Upper lobe of right lung (tissue), 1 donor: ENCODE measurements at regions not wholly inside any gene's neighbourhood (a gene's known extent, or its start where the extent isn't known, plus 50 kb on each side); places are given as distances from the start of the nearest gene placed in this dataset.

ENCODE experiments used
- ATAC-seq: fragments of 200-7000 bp; cut with Tn5 transposase; one replicate; pipeline ENCODE4 v1.9.1; 2020; ENCODE audit warnings: mild to moderate bottlenecking, moderate library complexity
- DNase-seq: peaks from one replicate; pipeline ENCODE4 v3.0.0-alpha.2; 2020
- H3K27ac ChIP-seq: fragments of 200-600 bp; one replicate; pipeline ENCODE4 v1.8.0; 2022
- H3K27me3 ChIP-seq: fragments of 200-600 bp; one replicate; pipeline ENCODE4 v1.8.0; 2022; ENCODE audit warnings: mild to moderate bottlenecking
- H3K36me3 ChIP-seq: fragments of 200-600 bp; one replicate; pipeline ENCODE4 v1.8.0; 2022
- H3K4me1 ChIP-seq: fragments of 200-600 bp; one replicate; pipeline ENCODE4 v1.8.0; 2022
- H3K4me3 ChIP-seq: fragments of 200-600 bp; one replicate; pipeline ENCODE4 v1.8.0; 2022; ENCODE audit warnings: mild to moderate bottlenecking
- H3K9me3 ChIP-seq: fragments of 200-600 bp; one replicate; pipeline ENCODE4 v1.8.0; 2022
- CTCF ChIP-seq: fragments of 200-600 bp; IDR thresholded peaks from one replicate; pipeline ENCODE4 v1.8.0; 2022; ENCODE audit warnings: antibody characterized with exemption
- intact Hi-C: fragments of 100-400 bp; cut with DNase I; formaldehyde crosslinking; loops from one replicate; pipeline ENCODE4 v1.11.0; 2022
- donor health status: DM: no; HTN: yes; CAD: no; lungs with severe emphysema.

- H3K27me3 ChIP-seq, result peaks cover 3% of the 10 kb centered on the region
- ATAC-seq, result no peak
- no peak for TF ChIP-seq CTCF
- no peak for DNase-seq
- no peak overlapping the region for H3K4me3 ChIP-seq
- H3K36me3 ChIP-seq, result no peaks in the 10 kb centered on the region
- H3K4me1 ChIP-seq, result no peaks in the 10 kb centered on the region
- no peaks in the 10 kb centered on the region for H3K9me3 ChIP-seq
- intact Hi-C loops, result no loop called here
- H3K27ac ChIP-seq, result no peak overlapping the region
Observed at GRCh38 chr4:27149541-27150212, 289.0 kb downstream of the STIM2 start.

GRCh38 chr4:27152703-27153102, 292.1 kb downstream of the STIM2 start:
- Histone ChIP-seq H3K4me3 (no peak overlapping the region), H3K9me3 (no peaks in the 10 kb centered on the region), H3K4me1 (no peaks in the 10 kb centered on the region), H3K27ac (no peak overlapping the region), H3K36me3 (no peaks in the 10 kb centered on the region), H3K27me3 (peaks cover 3% of the 10 kb centered on the region)
- ATAC-seq (no peak), DNase-seq (no peak)
- intact Hi-C loops, result no loop called here
- no peak for TF ChIP-seq CTCF

- peaks cover 3% of the 10 kb centered on the region for H3K27me3 ChIP-seq
- H3K36me3 ChIP-seq, result no peaks in the 10 kb centered on the region
- DNase-seq (no peak), ATAC-seq (no peak)
- no peak overlapping the region for H3K27ac ChIP-seq
- H3K4me3 ChIP-seq, result no peak overlapping the region
- H3K9me3 ChIP-seq, result no peaks in the 10 kb centered on the region
- TF ChIP-seq CTCF, result no peak
- no peaks in the 10 kb centered on the region for H3K4me1 ChIP-seq
- intact Hi-C loops, result no loop called here
Observed at GRCh38 chr4:27154706-27155105, 294.1 kb downstream of the STIM2 start.

- intact Hi-C loops, result no loop called here
Observed at GRCh38 chr4:27161191-27161590, 300.6 kb downstream of the STIM2 start.

GRCh38 chr4:27168783-27169182, 308.1 kb downstream of the STIM2 start:
- H3K27ac ChIP-seq, result no peak overlapping the region
- no peak for TF ChIP-seq CTCF
- no peak overlapping the region for H3K4me3 ChIP-seq
- H3K9me3 ChIP-seq, result no peaks in the 10 kb centered on the region
- intact Hi-C loops, result no loop called here
- H3K4me1 ChIP-seq, result no peaks in the 10 kb centered on the region
- H3K36me3 ChIP-seq, result no peaks in the 10 kb centered on the region
- ATAC-seq (no peak), DNase-seq (no peak)
- no peaks in the 10 kb centered on the region for H3K27me3 ChIP-seq

More at GRCh38 chr4:27161191-27161590, 300.6 kb downstream of the STIM2 start:
- H3K36me3 ChIP-seq, result no peaks in the 10 kb centered on the region
- H3K4me1 ChIP-seq, result no peaks in the 10 kb centered on the region
- H3K9me3 ChIP-seq, result no peaks in the 10 kb centered on the region
- no peak for DNase-seq
- no peak for TF ChIP-seq CTCF
- no peaks in the 10 kb centered on the region for H3K27me3 ChIP-seq
- no peak overlapping the region for H3K27ac ChIP-seq
- no peak overlapping the region for H3K4me3 ChIP-seq
- no peak for ATAC-seq

- no peaks in the 10 kb centered on the region for H3K27me3 ChIP-seq
- ATAC-seq (no peak), DNase-seq (no peak)
- H3K27ac ChIP-seq, result no peak overlapping the region
- no peaks in the 10 kb centered on the region for H3K9me3 ChIP-seq
- intact Hi-C loops, result no loop called here
- no peak overlapping the region for H3K4me3 ChIP-seq
- no peak for TF ChIP-seq CTCF
- no peaks in the 10 kb centered on the region for H3K36me3 ChIP-seq
- no peaks in the 10 kb centered on the region for H3K4me1 ChIP-seq
Observed at GRCh38 chr4:27173280-27173679, 312.6 kb downstream of the STIM2 start.
